NCI-H226 (cell line): ENCODE measurements at regions not wholly inside any gene's neighbourhood (a gene's known extent, or its start where the extent isn't known, plus 50 kb on each side); places are given as distances from the start of the nearest gene placed in this dataset.

Experiments
- DNase-seq: peaks from one replicate; pipeline ENCODE4 v3.0.0-alpha.2; 2015

- DNase-seq, result no peak
Observed at GRCh38 chr6:76330031-76330430, 257.6 kb upstream of the IMPG1 start.

DNA sequence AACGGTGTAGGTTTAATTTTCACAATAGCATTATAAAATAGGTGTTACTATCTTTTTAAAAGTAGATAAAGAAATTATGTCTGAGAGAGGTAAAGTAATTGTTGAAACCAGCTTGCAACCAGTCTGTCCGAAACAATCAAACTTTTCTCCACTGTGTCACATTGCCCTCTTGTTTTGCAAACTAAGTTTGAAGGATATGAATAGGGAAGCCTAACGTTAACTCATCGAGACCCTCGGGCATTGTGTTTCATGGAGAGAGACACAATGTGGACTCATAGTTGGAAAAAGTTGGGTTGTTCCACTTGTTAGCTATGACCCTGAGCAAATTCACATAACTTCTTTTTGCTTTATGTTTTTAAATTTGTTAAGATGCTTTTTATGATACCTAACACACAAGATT is 254.4 kb upstream of the IMPG1 start:
- no peak for DNase-seq
